CD8-positive, alpha-beta memory T cell (primary cell): ENCODE measurements at regions not wholly inside any gene's neighbourhood (a gene's known extent, or its start where the extent isn't known, plus 50 kb on each side); places are given as distances from the start of the nearest gene placed in this dataset.
A peak's percentile ranks its signal among the peaks of the same experiment; 100 is the strongest.

Source experiments
- CTCF ChIA-PET: fragments of 350-600 bp; sonication (Branson Sonifier 250); formaldehyde crosslinking; loops from one replicate; lab custom pipeline; 2021; ENCODE audit warnings: antibody characterized with exemption; lab: Charles Lee
- POLR2A ChIA-PET: fragments of 350-600 bp; sonication (Branson Sonifier 250); formaldehyde crosslinking; loops from one replicate; lab custom pipeline; 2021; ENCODE audit warnings: antibody characterized with exemption; lab: Charles Lee
- DNase-seq, 5 donors: peaks; one replicate each; pipeline versions ENCODE4 v3.0.0 to v3.0.0-alpha.2; 2020 to 2022; ENCODE audit warnings: mixed read lengths in 1 of 5
- H3K27ac ChIP-seq: one replicate; pipeline ENCODE4 v1.7.0; 2013; ENCODE audit warnings: low read depth, mild to moderate bottlenecking, low read length, moderate library complexity
- H3K27me3 ChIP-seq: 2 replicates; pipeline ENCODE4 v1.7.0; 2013; ENCODE audit warnings: low read length, mild to moderate bottlenecking; ENCODE audit not compliant: insufficient read depth, poor library complexity, severe bottlenecking
- H3K36me3 ChIP-seq: 2 replicates; pipeline ENCODE4 v1.7.0; 2013; ENCODE audit warnings: mild to moderate bottlenecking, low read length, moderate library complexity; ENCODE audit not compliant: insufficient read depth
- H3K4me1 ChIP-seq: 2 replicates; pipeline ENCODE4 v1.7.0; 2013; ENCODE audit warnings: mild to moderate bottlenecking, low read length, moderate library complexity; ENCODE audit not compliant: insufficient read depth
- H3K4me3 ChIP-seq: 2 replicates; pipeline ENCODE4 v1.7.0; 2013; ENCODE audit warnings: mild to moderate bottlenecking, low read length
- H3K9me3 ChIP-seq: 2 replicates; pipeline ENCODE4 v1.7.0; 2013; ENCODE audit warnings: mild to moderate bottlenecking, low read length
- H3K27ac Mint-ChIP-seq, 8 donors: one replicate each; pipeline ENCODE4 v1.8.0; 2020 to 2021; ENCODE audit warnings: mixed read lengths in 8 of 8, mild to moderate bottlenecking in 6 of 8, inconsistent platforms in 3 of 8, moderate library complexity in 3 of 8
- H3K27me3 Mint-ChIP-seq, 2 donors: one replicate each; pipeline ENCODE4 v1.8.0; 2020 to 2021; ENCODE audit warnings: mixed read lengths in 2 of 2, mild to moderate bottlenecking in 1 of 2, moderate library complexity in 1 of 2
- H3K36me3 Mint-ChIP-seq, 3 donors: one replicate each; pipeline ENCODE4 v1.8.0; 2020 to 2021; ENCODE audit warnings: mixed read lengths in 3 of 3, inconsistent platforms in 1 of 3, mild to moderate bottlenecking in 1 of 3
- H3K4me1 Mint-ChIP-seq, 3 donors: one replicate each; pipeline ENCODE4 v1.8.0; 2020 to 2021; ENCODE audit warnings: mixed read lengths in 3 of 3, inconsistent platforms in 1 of 3, mild to moderate bottlenecking in 1 of 3
- H3K4me3 Mint-ChIP-seq, 7 donors: one replicate each; pipeline ENCODE4 v1.8.0; 2020 to 2021; ENCODE audit warnings: mixed read lengths in 7 of 7, mild to moderate bottlenecking in 6 of 7, moderate library complexity in 4 of 7, inconsistent platforms in 2 of 7
- H3K9me3 Mint-ChIP-seq, 5 donors: one replicate each; pipeline ENCODE4 v1.8.0; 2020 to 2022; ENCODE audit warnings: mixed read lengths in 5 of 5, mild to moderate bottlenecking in 3 of 5, moderate library complexity in 2 of 5, inconsistent platforms in 1 of 5

DNA sequence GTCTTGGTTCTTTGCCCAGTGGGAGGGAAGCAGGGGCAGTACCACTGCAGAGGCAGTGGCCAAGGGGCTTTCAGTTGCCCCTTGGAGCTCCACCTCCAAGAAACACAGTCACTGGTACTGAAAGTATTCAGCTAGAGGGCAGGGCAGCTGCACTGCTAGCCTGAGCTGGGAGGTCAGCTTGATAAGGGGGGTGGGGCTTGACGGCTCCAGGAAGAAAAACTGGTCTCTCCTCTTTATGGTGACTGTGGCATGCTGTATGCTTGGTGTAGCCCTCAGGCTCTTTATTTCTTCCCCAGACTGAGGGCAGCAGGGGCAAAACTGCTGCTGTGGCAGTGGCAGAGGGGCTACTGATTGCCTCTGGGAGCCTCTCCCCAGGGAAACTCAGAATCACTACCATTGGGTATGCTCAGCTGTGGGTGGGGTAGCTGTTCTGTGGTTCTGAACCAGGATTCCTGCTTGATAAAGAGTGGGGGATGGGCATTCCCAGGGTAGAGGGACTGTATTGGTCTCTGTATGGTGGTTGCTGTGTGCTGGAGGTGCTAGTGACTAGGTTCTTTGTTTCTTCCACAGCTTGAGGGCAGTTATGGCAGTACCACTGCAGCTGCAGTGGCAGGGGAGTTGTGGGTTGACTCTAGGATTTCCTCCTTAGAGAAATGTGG lies 134.6 kb upstream of the SCN7A start:
- Histone ChIP-seq H3K9me3 (no peaks in the 10 kb centered on the region), H3K4me1 (no peaks in the 10 kb centered on the region), H3K4me3 (no peak overlapping the region), H3K27ac (no peak overlapping the region), H3K36me3 (no peaks in the 10 kb centered on the region), H3K27me3 (no peaks in the 10 kb centered on the region)
- CTCF ChIA-PET, result no interaction called here
- H3K27ac Mint-ChIP-seq, result peak overlapping the region in 1 of 8 donors; percentile 49
- H3K4me1 Mint-ChIP-seq, result no peaks in the 10 kb centered on the region
- POLR2A ChIA-PET, result no interaction called here
- peaks cover 0 to 2% of the 10 kb centered on the region in 2 donors for H3K27me3 Mint-ChIP-seq
- H3K9me3 Mint-ChIP-seq, result peaks cover 0 to 19% (median 5%) of the 10 kb centered on the region in 5 donors
- no peak for DNase-seq
- no peak overlapping the region for H3K4me3 Mint-ChIP-seq
- H3K36me3 Mint-ChIP-seq, result no peaks in the 10 kb centered on the region

DNA sequence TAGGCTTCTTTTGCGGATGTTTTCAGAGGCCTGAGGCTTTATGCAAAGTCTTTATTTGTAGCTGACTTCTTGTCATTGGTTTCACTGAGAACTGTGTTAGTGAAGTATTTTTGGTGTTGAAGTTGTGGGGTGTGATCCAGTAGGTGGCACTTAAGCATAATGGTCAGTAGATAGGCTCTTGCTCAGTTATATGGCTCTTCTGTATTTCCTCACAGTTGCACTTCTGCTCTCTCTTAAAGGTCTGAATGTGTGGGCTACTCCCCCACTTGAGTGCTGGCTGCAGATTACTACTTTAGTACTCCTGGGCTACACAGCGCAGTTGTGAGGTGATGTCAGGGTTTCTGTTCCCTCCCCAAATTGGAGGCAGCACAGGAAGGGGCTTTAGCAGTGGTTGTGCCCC lies 133.8 kb upstream of the SCN7A start:
- Mint-ChIP-seq H3K4me1 (no peaks in the 10 kb centered on the region), H3K27ac (no peak overlapping the region), H3K4me3 (no peak overlapping the region), H3K36me3 (no peaks in the 10 kb centered on the region), H3K9me3 (peaks cover 0 to 14% (median 5%) of the 10 kb centered on the region in 5 donors), H3K27me3 (no peaks in the 10 kb centered on the region)
- Histone ChIP-seq H3K4me3 (no peak overlapping the region), H3K9me3 (no peaks in the 10 kb centered on the region), H3K27me3 (no peaks in the 10 kb centered on the region), H3K36me3 (no peaks in the 10 kb centered on the region), H3K27ac (no peak overlapping the region), H3K4me1 (no peaks in the 10 kb centered on the region)
- POLR2A ChIA-PET, result no interaction called here
- CTCF ChIA-PET, result no interaction called here
- DNase-seq, result no peak

DNA sequence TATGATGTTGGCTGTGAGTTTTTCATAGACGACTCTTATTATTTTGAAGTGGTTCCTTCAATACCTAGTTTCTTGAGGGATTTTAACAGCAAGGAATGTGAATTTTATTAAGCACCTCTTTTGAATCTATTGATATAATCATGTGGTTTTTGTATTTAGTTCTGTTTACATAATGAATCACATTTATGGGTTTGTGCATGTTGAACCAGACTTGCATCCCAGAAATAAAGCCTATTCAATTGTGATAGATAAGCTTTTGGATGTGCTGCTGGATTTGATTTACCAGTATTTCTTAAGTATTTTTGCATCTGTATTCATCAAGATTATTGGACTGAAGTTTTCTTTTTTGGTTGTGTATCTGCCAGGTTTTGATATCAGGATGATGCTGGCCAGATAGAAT lies 131.6 kb upstream of the SCN7A start:
- Histone ChIP-seq H3K4me3 (no peak overlapping the region), H3K4me1 (no peaks in the 10 kb centered on the region), H3K9me3 (no peaks in the 10 kb centered on the region), H3K27ac (no peak overlapping the region), H3K36me3 (no peaks in the 10 kb centered on the region), H3K27me3 (no peaks in the 10 kb centered on the region)
- Mint-ChIP-seq H3K9me3 (peaks cover 0 to 13% (median 2%) of the 10 kb centered on the region in 5 donors), H3K36me3 (no peaks in the 10 kb centered on the region), H3K4me3 (no peak overlapping the region), H3K27me3 (no peaks in the 10 kb centered on the region), H3K27ac (no peak overlapping the region), H3K4me1 (no peaks in the 10 kb centered on the region)
- DNase-seq, result no peak
- ChIA-PET POLR2A (no interaction called here), CTCF (no interaction called here)

DNA sequence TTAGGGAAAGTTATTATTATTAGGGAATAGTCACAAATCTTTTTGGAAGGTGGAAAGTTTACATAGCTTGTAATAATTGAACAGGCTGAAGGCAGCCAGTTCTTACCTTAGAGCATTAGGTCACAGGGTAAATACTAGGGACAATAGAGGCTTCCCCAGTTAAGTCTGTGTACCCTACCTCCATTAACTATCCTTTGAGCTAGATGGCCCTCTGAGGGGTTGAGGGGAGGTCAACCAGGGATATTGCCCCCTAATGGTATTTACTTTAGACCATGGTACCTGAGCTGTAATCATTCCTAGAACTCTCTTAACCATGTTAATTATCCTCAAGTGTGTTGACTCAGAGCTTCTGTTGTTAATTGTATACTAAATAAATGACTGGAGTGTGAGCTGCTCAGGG lies 120.5 kb upstream of the SCN7A start:
- H3K27me3 ChIP-seq, result no peaks in the 10 kb centered on the region
- Mint-ChIP-seq H3K4me1 (peaks cover 0 to 4% (median 0%) of the 10 kb centered on the region in 3 donors), H3K36me3 (no peaks in the 10 kb centered on the region), H3K27ac (no peak overlapping the region), H3K4me3 (no peak overlapping the region), H3K27me3 (no peaks in the 10 kb centered on the region), H3K9me3 (peaks cover 0 to 8% (median 5%) of the 10 kb centered on the region in 5 donors)
- no peaks in the 10 kb centered on the region for H3K9me3 ChIP-seq
- H3K4me3 ChIP-seq, result no peak overlapping the region
- DNase-seq, result no peak
- POLR2A ChIA-PET, result no interaction called here
- no peaks in the 10 kb centered on the region for H3K36me3 ChIP-seq
- H3K27ac ChIP-seq, result no peak overlapping the region
- no peaks in the 10 kb centered on the region for H3K4me1 ChIP-seq
- CTCF ChIA-PET, result no interaction called here

DNA sequence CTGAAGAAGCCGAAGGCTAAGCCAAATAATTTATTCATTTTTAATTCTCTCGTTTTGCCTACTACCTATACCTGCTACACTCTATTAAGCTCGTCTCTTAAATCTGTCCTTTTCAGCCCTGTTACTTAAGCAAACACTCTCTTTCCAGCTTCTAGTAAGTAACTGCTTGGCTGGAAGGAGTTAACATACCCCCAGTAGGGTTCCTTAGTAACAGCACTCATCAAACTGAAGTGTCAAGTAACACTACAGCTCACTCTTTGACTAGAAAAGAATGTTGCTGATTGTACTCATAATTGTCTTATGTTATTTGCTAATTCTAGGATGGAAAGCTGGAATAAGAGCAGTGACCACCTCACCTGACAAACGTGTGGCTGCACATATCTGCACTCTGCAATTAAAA lies 120.0 kb upstream of the SCN7A start:
- H3K27ac Mint-ChIP-seq, result no peak overlapping the region
- no peak overlapping the region for H3K27ac ChIP-seq
- no peaks in the 10 kb centered on the region for H3K4me1 ChIP-seq
- no peak for DNase-seq
- no peaks in the 10 kb centered on the region for H3K27me3 Mint-ChIP-seq
- ChIA-PET CTCF (no interaction called here), POLR2A (no interaction called here)
- H3K4me1 Mint-ChIP-seq, result peaks cover 0 to 4% (median 0%) of the 10 kb centered on the region in 3 donors
- H3K9me3 Mint-ChIP-seq, result peaks cover 0 to 6% (median 5%) of the 10 kb centered on the region in 5 donors
- H3K36me3 Mint-ChIP-seq, result no peaks in the 10 kb centered on the region
- no peak overlapping the region for H3K4me3 Mint-ChIP-seq
- no peaks in the 10 kb centered on the region for H3K9me3 ChIP-seq
- no peaks in the 10 kb centered on the region for H3K27me3 ChIP-seq
- H3K4me3 ChIP-seq, result no peak overlapping the region
- H3K36me3 ChIP-seq, result no peaks in the 10 kb centered on the region

DNA sequence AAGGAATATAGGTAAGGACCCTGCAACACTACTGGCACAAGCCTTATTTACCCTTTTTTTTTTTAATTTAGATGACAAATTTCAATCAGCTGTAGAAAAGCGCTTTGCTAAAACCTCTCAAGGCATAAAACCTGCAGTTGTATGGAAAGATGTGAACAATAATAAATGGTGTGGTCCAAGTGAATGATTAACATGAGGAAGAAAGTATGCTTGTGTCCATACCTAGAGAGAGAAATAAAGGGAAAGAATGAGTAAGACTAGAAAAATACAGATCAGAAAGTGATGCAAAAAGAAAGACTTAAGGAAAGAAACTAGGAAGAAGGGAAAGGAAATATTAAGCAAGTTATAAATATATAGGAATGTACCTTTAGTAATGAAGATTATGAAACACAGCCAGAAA lies 119.2 kb upstream of the SCN7A start:
- H3K4me3 Mint-ChIP-seq, result no peak overlapping the region
- H3K4me3 ChIP-seq, result no peak overlapping the region
- peaks cover 0 to 4% (median 0%) of the 10 kb centered on the region in 3 donors for H3K4me1 Mint-ChIP-seq
- POLR2A ChIA-PET, result no interaction called here
- no peaks in the 10 kb centered on the region for H3K9me3 ChIP-seq
- H3K9me3 Mint-ChIP-seq, result peaks cover 0 to 8% (median 5%) of the 10 kb centered on the region in 5 donors
- H3K36me3 ChIP-seq, result no peaks in the 10 kb centered on the region
- H3K27me3 Mint-ChIP-seq, result no peaks in the 10 kb centered on the region
- no peak overlapping the region for H3K27ac ChIP-seq
- no peak for DNase-seq
- no peak overlapping the region for H3K27ac Mint-ChIP-seq
- H3K27me3 ChIP-seq, result no peaks in the 10 kb centered on the region
- no peaks in the 10 kb centered on the region for H3K4me1 ChIP-seq
- CTCF ChIA-PET, result no interaction called here
- no peaks in the 10 kb centered on the region for H3K36me3 Mint-ChIP-seq

DNA sequence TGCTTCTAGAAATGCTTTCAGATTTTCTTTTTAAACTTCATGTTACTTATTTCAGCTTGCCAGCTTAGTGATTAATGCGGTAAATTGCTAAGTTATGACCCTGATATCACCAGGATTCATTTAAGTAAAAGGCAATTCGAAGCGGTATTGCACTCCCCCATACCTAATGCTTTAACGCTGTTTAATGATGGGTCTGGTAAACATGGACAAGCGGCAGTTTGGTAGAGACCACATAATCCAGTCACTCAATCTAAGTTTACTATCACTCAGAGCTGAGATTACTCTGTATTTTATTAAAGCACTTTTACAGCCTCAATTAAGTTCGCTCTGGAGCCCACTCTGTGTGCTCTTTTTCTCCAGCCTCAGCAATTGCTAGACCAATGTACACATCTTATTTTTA lies 118.2 kb upstream of the SCN7A start:
- Histone ChIP-seq H3K27ac (no peak overlapping the region), H3K9me3 (no peaks in the 10 kb centered on the region), H3K27me3 (no peaks in the 10 kb centered on the region), H3K4me1 (no peaks in the 10 kb centered on the region), H3K36me3 (no peaks in the 10 kb centered on the region), H3K4me3 (no peak overlapping the region)
- Mint-ChIP-seq H3K4me1 (peaks cover 0 to 4% (median 0%) of the 10 kb centered on the region in 3 donors), H3K36me3 (no peaks in the 10 kb centered on the region), H3K27me3 (no peaks in the 10 kb centered on the region), H3K4me3 (no peak overlapping the region), H3K27ac (no peak overlapping the region), H3K9me3 (peaks cover 0 to 8% (median 5%) of the 10 kb centered on the region in 5 donors)
- ChIA-PET POLR2A (no interaction called here), CTCF (no interaction called here)
- no peak for DNase-seq

DNA sequence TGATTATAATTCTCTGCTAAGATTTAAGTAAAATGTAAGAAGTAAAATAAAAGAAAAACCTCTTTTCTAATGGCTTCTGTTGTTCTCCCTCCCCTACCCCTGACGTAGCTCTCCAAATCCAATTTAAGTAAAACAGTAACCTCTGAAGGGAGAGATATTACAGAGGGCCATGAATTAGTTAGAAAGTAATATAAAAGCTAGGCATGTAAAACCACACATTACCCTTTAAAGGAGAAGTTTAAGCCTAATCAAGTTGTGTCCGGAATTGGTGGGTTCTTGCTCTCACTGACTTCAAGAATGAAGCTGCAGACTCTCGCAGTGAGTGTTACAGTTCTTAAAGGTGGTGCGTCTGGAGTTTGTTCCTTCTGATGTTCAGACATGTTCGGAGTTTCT lies 116.9 kb upstream of the SCN7A start:
- Mint-ChIP-seq H3K27me3 (no peaks in the 10 kb centered on the region), H3K27ac (peak overlapping the region in 1 of 8 donors; percentile 17), H3K4me1 (peaks cover 0 to 4% (median 0%) of the 10 kb centered on the region in 3 donors), H3K36me3 (no peaks in the 10 kb centered on the region), H3K9me3 (peaks cover 0 to 8% (median 2%) of the 10 kb centered on the region in 5 donors), H3K4me3 (no peak overlapping the region)
- no peak for DNase-seq
- CTCF ChIA-PET, result no interaction called here
- POLR2A ChIA-PET, result no interaction called here
- H3K27ac ChIP-seq, result no peak overlapping the region
- no peaks in the 10 kb centered on the region for H3K36me3 ChIP-seq
- no peak overlapping the region for H3K4me3 ChIP-seq
- no peaks in the 10 kb centered on the region for H3K9me3 ChIP-seq
- H3K27me3 ChIP-seq, result no peaks in the 10 kb centered on the region
- H3K4me1 ChIP-seq, result no peaks in the 10 kb centered on the region
